Transverse colon (tissue), 4 donors: ENCODE measurements at regions not wholly inside any gene's neighbourhood (a gene's known extent, or its start where the extent isn't known, plus 50 kb on each side); places are given as distances from the start of the nearest gene placed in this dataset.

Experiments
- DNase-seq: peaks from one replicate; pipeline ENCODE4 v3.0.0-alpha.2; 2019
- H3K27ac ChIP-seq, 4 donors: fragments of 200-600 bp; sonication (generic); 2 replicates each; pipeline ENCODE4 v1.5.1; 2016 to 2018; ENCODE audit warnings: inconsistent platforms in 4 of 4
- H3K27me3 ChIP-seq: fragments of 200-600 bp; sonication (generic); 2 replicates; pipeline ENCODE4 v1.5.1; 2017; ENCODE audit warnings: inconsistent platforms
- H3K36me3 ChIP-seq, 4 donors: fragments of 200-600 bp; sonication (generic); 2 replicates each; pipeline ENCODE4 v1.5.1; 2017 to 2019; ENCODE audit warnings: inconsistent platforms in 4 of 4
- H3K4me1 ChIP-seq, 4 donors: fragments of 200-600 bp; sonication (generic); 2 replicates each; pipeline ENCODE4 v1.5.1; 2017 to 2020; ENCODE audit warnings: inconsistent platforms in 4 of 4
- H3K4me3 ChIP-seq, 4 donors: fragments of 200-600 bp; sonication (generic); 1 replicate in 1 of 4; 2 replicates in 3 of 4; pipeline versions ENCODE4 v1.5.1 to v1.6.1; 2017 to 2019; ENCODE audit warnings: inconsistent platforms in 4 of 4
- H3K9me3 ChIP-seq, 2 donors: fragments of 200-600 bp; sonication (generic); 2 replicates each; pipeline ENCODE4 v1.5.1; 2017 to 2019; ENCODE audit warnings: inconsistent platforms in 2 of 2
- EP300 ChIP-seq: sonication (generic); formaldehyde crosslinking; IDR thresholded peaks from one replicate; pipeline ENCODE4 v1.6.1; 2017; ENCODE audit warnings: antibody characterized with exemption, low read depth
- POLR2A ChIP-seq: fragments of 450-650 bp; IDR thresholded peaks from one replicate; pipeline ENCODE4 v1.6.1; 2016; ENCODE audit warnings: antibody characterized with exemption, mild to moderate bottlenecking, moderate library complexity
- POLR2AphosphoS5 ChIP-seq, 3 donors: sonication (generic); formaldehyde crosslinking; IDR thresholded peaks; one replicate each; pipeline ENCODE4 v1.6.1; 2016; ENCODE audit warnings: antibody characterized with exemption in 3 of 3
- WGBS, 2 donors: methylation state at CpG; one replicate each; pipeline ENCODE4 v1.1.5; 2018; ENCODE audit warnings: low coverage in 1 of 2; 5-methylcytosine and 5-hydroxymethylcytosine counted together
- in situ Hi-C, 4 donors: fragments of 200-750 bp; cut with MboI; loops; one replicate each; pipeline versions ENCODE4 v1.15.0 to v1.15.1; 2017; ENCODE audit warnings: low sequenced_read_pairs in 3 of 4, low pct_ligation_motif_present in 1 of 4, low pct_unique_long_range_greater_than_20kb in 1 of 4
- intact Hi-C: fragments of 100-400 bp; cut with DNase I; formaldehyde crosslinking; loops from one replicate; pipeline ENCODE4 v1.15.1; 2023; ENCODE audit warnings: low total_unique reads
- TF ChIP-seq, protein P1 (sequence below), 5 experiments: fragments of 200-600 bp in 3 of 5; fragments of 450-650 bp in 2 of 5; sonication (generic) in 3 of 5; IDR thresholded peaks; 1 replicate in 2 of 5; 2 replicates in 3 of 5; pipeline ENCODE4 v1.5.1; 2016 to 2017; ENCODE audit warnings: antibody characterized with exemption in 5 of 5, inconsistent platforms in 3 of 5, mild to moderate bottlenecking in 2 of 5, moderate library complexity in 1 of 5

DNA sequence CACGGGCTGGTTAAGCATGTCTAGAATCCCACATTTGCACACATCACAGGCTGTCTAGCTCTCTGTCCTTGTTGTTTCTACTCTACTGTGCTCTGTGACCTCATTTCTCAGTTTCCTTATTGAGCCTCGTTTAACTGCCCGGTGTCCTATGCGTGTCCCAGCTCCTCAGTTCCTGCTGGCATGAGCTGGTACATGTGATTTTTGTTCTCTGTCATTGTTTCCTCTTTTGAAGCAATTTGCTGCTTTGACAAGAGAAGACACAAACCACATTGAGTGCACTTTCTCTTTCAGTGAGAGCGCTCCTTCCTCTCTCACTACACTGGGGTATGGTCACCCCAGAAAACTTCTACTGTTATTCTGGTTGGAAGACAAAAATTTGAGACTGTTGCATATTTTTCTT, 563.5 kb downstream of the PDCD6IP start:
- Histone ChIP-seq H3K4me1 (peaks cover 0 to 3% (median 0%) of the 10 kb centered on the region in 4 donors), H3K9me3 (no peaks in the 10 kb centered on the region), H3K36me3 (no peaks in the 10 kb centered on the region), H3K4me3 (no peak overlapping the region), H3K27me3 (no peaks in the 10 kb centered on the region), H3K27ac (no peak overlapping the region)
- 43 to 46% methylated on average over 5 of the region's 5 CpGs for WGBS, 2 donors
- in situ Hi-C loops, result no loop called here
- intact Hi-C loops, result no loop called here
- DNase-seq, result peak; percentile 9
- no peak for TF ChIP-seq POLR2AphosphoS5 (IDR thresholded peaks at IDR 0.05)
- TF ChIP-seq POLR2A, result no peak
- no peak for TF ChIP-seq EP300

DNA sequence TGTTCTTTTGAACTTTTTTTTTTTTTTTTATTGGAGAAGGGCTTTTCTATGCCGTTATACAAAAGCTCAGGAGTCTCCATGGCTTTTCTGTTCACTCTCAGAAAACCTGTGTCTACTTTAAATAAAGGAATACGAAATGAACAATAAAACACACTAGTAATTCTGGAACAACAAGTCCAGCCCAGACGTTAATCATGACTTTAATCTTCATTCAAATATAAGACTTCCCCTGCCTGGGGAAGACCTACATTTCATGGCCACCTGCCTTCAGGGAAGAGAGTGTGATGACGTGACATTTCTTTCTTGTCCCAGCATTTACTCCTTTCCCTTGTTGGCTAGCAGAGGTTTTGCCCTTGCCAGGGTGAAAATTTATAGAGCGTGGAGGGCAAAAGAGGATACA, 564.5 kb downstream of the PDCD6IP start:
- no peak overlapping the region for H3K27ac ChIP-seq
- in situ Hi-C loops, result no loop called here

DNA sequence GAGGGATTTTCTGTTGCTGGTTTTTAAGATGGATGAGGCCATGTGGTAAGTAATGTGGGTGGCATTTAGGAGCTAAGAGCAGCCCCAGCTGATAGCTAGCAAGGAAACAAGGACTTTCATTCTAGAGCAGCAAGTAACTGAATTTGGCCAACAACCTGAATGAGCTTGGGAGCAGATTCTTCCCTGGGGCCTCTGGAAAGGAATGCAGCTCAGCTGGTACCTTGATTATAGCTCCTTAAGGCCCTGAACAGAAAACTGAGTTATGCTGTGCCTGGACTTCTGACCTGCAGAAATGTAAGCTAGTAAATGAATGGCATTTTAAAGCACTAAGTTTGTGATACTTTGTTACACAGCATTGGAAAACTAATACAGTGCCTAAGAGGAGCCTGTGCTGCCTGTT, 565.5 kb downstream of the PDCD6IP start:
- no peak for DNase-seq
- no peak overlapping the region for H3K27ac ChIP-seq
- TF ChIP-seq, protein P1, sequence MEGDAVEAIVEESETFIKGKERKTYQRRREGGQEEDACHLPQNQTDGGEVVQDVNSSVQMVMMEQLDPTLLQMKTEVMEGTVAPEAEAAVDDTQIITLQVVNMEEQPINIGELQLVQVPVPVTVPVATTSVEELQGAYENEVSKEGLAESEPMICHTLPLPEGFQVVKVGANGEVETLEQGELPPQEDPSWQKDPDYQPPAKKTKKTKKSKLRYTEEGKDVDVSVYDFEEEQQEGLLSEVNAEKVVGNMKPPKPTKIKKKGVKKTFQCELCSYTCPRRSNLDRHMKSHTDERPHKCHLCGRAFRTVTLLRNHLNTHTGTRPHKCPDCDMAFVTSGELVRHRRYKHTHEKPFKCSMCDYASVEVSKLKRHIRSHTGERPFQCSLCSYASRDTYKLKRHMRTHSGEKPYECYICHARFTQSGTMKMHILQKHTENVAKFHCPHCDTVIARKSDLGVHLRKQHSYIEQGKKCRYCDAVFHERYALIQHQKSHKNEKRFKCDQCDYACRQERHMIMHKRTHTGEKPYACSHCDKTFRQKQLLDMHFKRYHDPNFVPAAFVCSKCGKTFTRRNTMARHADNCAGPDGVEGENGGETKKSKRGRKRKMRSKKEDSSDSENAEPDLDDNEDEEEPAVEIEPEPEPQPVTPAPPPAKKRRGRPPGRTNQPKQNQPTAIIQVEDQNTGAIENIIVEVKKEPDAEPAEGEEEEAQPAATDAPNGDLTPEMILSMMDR (IDR thresholded peaks at IDR 0.05), result no peak
- TF ChIP-seq EP300, result no peak
- no peak for TF ChIP-seq POLR2AphosphoS5 (IDR thresholded peaks at IDR 0.05)
- no peak for TF ChIP-seq POLR2A

More for the DNA sequence above, 564.5 kb downstream of the PDCD6IP start:
- intact Hi-C loops, result no loop called here
- peaks cover 0 to 3% (median 0%) of the 10 kb centered on the region in 4 donors for H3K4me1 ChIP-seq
- no peaks in the 10 kb centered on the region for H3K36me3 ChIP-seq
- TF ChIP-seq POLR2A, result no peak
- no peak for TF ChIP-seq POLR2AphosphoS5 (IDR thresholded peaks at IDR 0.05)
- no peak for TF ChIP-seq EP300
- TF ChIP-seq, protein P1 (IDR thresholded peaks at IDR 0.05), result no peak
- no peaks in the 10 kb centered on the region for H3K9me3 ChIP-seq
- DNase-seq, result no peak
- H3K4me3 ChIP-seq, result no peak overlapping the region
- no peaks in the 10 kb centered on the region for H3K27me3 ChIP-seq
- 77 to 84% methylated on average over 4 to 5 of the region's 5 CpGs for WGBS, 2 donors

DNA sequence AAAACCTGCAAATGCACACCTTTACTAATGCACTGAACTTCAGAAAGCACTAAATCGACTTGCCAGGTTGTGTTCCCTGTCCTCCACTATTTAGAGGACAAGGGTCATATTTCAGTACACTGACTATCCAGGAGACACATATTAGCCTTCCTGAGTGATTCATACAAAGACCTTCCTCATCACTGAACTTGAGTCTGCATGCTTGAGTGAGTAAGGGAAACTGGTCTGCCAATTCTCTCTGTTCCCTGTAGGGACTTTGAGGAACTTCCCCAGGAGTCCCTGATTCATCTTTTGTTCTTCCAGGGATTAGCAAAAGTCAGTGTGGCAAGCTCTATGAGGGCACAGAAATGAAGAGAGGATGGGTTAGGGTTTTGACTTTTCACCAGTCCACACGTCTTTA, 565.9 kb downstream of the PDCD6IP start:
- TF ChIP-seq, protein P1 (IDR thresholded peaks at IDR 0.05), result no peak
- TF ChIP-seq POLR2AphosphoS5 (IDR thresholded peaks at IDR 0.05) (no peak), POLR2A (no peak), EP300 (no peak)
- Histone ChIP-seq H3K27ac (no peak overlapping the region), H3K36me3 (no peaks in the 10 kb centered on the region), H3K4me1 (peaks cover 0 to 3% (median 0%) of the 10 kb centered on the region in 4 donors), H3K4me3 (no peak overlapping the region), H3K27me3 (no peaks in the 10 kb centered on the region), H3K9me3 (no peaks in the 10 kb centered on the region)
- 54 to 80% methylated on average over 1 to 2 of the region's 2 CpGs for WGBS, 2 donors
- intact Hi-C loops (no loop called here), in situ Hi-C loops (no loop called here)
- no peak for DNase-seq

More for the DNA sequence above, 565.5 kb downstream of the PDCD6IP start:
- H3K36me3 ChIP-seq, result no peaks in the 10 kb centered on the region
- intact Hi-C loops, result no loop called here
- peaks cover 0 to 3% (median 0%) of the 10 kb centered on the region in 4 donors for H3K4me1 ChIP-seq
- no peaks in the 10 kb centered on the region for H3K27me3 ChIP-seq
- no peaks in the 10 kb centered on the region for H3K9me3 ChIP-seq
- H3K4me3 ChIP-seq, result no peak overlapping the region
- in situ Hi-C loops, result no loop called here

DNA sequence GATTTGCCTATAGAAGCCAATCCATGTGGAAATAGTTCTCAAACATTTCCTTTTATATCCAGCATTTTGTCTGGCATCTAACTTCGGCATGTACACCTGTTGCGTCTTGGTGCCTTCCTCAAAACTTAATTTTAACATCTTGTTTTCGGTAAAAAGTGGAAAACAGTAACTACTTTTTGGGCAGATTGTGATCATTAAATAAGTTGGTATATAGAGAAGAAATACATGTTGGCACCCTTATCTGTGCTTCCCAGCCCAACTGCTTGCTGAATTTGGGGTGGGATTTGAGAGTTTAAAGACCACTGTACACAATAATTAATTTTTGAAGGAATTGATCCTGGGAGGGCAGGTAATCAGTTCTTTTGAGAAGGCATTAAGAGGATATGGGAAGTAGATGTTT, 566.8 kb downstream of the PDCD6IP start:
- Histone ChIP-seq H3K4me3 (no peak overlapping the region), H3K9me3 (no peaks in the 10 kb centered on the region), H3K27me3 (no peaks in the 10 kb centered on the region), H3K27ac (no peak overlapping the region), H3K36me3 (no peaks in the 10 kb centered on the region), H3K4me1 (peaks cover 0 to 3% (median 0%) of the 10 kb centered on the region in 4 donors)
- TF ChIP-seq, protein P1 (IDR thresholded peaks at IDR 0.05), result no peak
- TF ChIP-seq EP300 (no peak), POLR2AphosphoS5 (IDR thresholded peaks at IDR 0.05) (no peak), POLR2A (no peak)
- 85 to 96% methylated on average over 3 of the region's 3 CpGs for WGBS, 2 donors
- in situ Hi-C loops, result no loop called here
- intact Hi-C loops, result no loop called here
- no peak for DNase-seq
